Calu3 (cell line): ENCODE measurements at regions not wholly inside any gene's neighbourhood (a gene's known extent, or its start where the extent isn't known, plus 50 kb on each side); places are given as distances from the start of the nearest gene placed in this dataset.

ENCODE experiments used
- BruUV-seq: library from RNA; stranded (reverse); fragments of 400-500 nt; replicated peaks from 2 replicates; lab custom pipeline; 2021; lab: Mats Ljungman, UMichigan
- CTCF ChIA-PET: fragments of 300-600 bp; sonication (Branson Sonifier 250); formaldehyde crosslinking; loops from one replicate; lab custom pipeline; 2022; ENCODE audit warnings: antibody characterized with exemption; lab: Charles Lee
- DNase-seq: peaks from one replicate; pipeline ENCODE4 v3.0.0; 2022
- H3K27ac Mint-ChIP-seq: one replicate; pipeline ENCODE4 v1.8.0; 2022; ENCODE audit warnings: mixed read lengths; ENCODE audit not compliant: unreplicated experiment
- H3K27me3 Mint-ChIP-seq: one replicate; pipeline ENCODE4 v1.8.0; 2022; ENCODE audit warnings: mixed read lengths; ENCODE audit not compliant: unreplicated experiment
- H3K36me3 Mint-ChIP-seq: one replicate; pipeline ENCODE4 v1.8.0; 2022; ENCODE audit warnings: mild to moderate bottlenecking, moderate library complexity, mixed read lengths; ENCODE audit not compliant: insufficient read depth, unreplicated experiment
- H3K4me1 Mint-ChIP-seq: one replicate; pipeline ENCODE4 v1.8.0; 2022; ENCODE audit warnings: mild to moderate bottlenecking, low read depth, mixed read lengths; ENCODE audit not compliant: unreplicated experiment
- H3K4me3 Mint-ChIP-seq: one replicate; pipeline ENCODE4 v1.8.0; 2022; ENCODE audit warnings: mild to moderate bottlenecking, low read depth, moderate library complexity, mixed read lengths; ENCODE audit not compliant: unreplicated experiment
- H3K9me3 Mint-ChIP-seq: one replicate; pipeline ENCODE4 v1.8.0; 2022; ENCODE audit warnings: low read depth, mixed read lengths; ENCODE audit not compliant: unreplicated experiment
- intact Hi-C: fragments of 100-400 bp; cut with micrococcal nuclease; formaldehyde crosslinking; loops from one replicate; pipeline ENCODE4 v1.10.0; 2022; ENCODE audit not compliant: unreplicated experiment
- TF ChIP-seq, protein P1 (sequence below): fragments of 200-600 bp; IDR thresholded peaks from one replicate; pipeline ENCODE4 v1.8.0; 2022; ENCODE audit warnings: antibody characterized with exemption; ENCODE audit not compliant: unreplicated experiment

DNA sequence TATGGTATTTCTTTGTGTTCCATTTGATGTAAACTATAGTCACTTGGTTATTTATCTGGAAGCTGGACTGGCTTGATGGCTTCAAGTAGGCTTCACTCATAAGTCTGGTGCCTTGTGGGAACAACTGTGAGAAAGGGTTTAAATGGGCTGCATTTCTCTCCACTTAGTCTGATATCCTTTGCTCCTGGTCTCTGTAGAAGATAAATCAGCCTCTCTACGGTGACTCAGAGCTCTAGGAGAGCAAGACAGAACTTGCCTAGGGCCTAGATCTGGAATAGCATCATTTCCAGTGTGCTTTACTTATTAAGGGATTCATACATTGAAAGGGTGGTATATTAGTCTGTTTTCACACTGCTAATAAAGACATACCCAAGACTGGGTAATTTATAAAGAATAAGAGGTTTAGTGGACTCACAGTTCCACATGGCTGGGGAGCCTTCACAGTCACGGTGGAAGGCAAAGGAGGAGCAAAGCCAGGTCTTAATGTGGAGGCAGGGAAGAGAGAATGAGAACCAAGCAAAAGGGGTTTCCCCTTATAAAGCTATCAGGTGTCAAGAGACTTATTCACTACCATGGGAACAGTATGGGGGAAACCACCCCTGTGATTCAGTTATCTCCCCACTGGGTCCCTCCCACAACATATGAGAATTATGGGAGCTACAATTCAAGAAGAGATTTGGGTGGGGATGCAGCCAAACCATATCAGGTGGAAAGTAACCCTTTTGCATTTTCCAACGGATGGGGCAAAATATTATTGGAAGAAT lies 1746.4 kb upstream of the PCDH7 start:
- BruUV-seq: no TSS peak
- Mint-ChIP-seq H3K36me3 (no peaks in the 10 kb centered on the region), H3K4me3 (no peak overlapping the region), H3K27me3 (no peaks in the 10 kb centered on the region), H3K9me3 (peaks cover 6% of the 10 kb centered on the region), H3K27ac (no peak overlapping the region), H3K4me1 (no peaks in the 10 kb centered on the region)
- CTCF ChIA-PET: interaction anchor here (0.6 kb wide), 1 partner anchor 807 kb away, joined by 3 read pairs; no protein-coding TSS in a partner anchor
- DNase-seq: no peak
- TF ChIP-seq, protein P1, sequence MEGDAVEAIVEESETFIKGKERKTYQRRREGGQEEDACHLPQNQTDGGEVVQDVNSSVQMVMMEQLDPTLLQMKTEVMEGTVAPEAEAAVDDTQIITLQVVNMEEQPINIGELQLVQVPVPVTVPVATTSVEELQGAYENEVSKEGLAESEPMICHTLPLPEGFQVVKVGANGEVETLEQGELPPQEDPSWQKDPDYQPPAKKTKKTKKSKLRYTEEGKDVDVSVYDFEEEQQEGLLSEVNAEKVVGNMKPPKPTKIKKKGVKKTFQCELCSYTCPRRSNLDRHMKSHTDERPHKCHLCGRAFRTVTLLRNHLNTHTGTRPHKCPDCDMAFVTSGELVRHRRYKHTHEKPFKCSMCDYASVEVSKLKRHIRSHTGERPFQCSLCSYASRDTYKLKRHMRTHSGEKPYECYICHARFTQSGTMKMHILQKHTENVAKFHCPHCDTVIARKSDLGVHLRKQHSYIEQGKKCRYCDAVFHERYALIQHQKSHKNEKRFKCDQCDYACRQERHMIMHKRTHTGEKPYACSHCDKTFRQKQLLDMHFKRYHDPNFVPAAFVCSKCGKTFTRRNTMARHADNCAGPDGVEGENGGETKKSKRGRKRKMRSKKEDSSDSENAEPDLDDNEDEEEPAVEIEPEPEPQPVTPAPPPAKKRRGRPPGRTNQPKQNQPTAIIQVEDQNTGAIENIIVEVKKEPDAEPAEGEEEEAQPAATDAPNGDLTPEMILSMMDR: no peak
- intact Hi-C loops: no loop called here

DNA sequence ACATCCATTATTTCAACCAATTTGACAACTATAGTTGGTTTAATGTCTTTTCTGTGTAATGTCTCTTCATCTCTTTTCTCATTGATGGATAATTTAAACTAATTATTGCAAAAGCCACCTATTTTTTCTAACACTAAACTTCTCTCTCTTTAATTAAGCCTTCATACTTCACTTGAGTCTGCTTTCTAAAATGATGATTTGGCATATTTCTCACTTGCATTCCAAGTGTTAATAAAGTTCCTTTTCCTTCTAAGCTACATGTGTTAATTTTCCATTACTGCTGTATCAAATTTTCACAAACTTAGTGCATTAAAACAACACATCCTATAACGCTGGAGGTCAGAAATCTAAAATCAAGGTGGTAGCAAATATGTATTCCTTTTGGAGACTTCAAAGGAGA lies 1743.8 kb upstream of the PCDH7 start:
- Mint-ChIP-seq H3K4me1 (no peaks in the 10 kb centered on the region), H3K27me3 (no peaks in the 10 kb centered on the region), H3K27ac (no peak overlapping the region), H3K4me3 (no peak overlapping the region), H3K36me3 (no peaks in the 10 kb centered on the region), H3K9me3 (peaks cover 6% of the 10 kb centered on the region)
- DNase-seq: no peak
- TF ChIP-seq, protein P1: no peak
- BruUV-seq: no TSS peak
- intact Hi-C loops: no loop called here
- CTCF ChIA-PET: no interaction called here

DNA sequence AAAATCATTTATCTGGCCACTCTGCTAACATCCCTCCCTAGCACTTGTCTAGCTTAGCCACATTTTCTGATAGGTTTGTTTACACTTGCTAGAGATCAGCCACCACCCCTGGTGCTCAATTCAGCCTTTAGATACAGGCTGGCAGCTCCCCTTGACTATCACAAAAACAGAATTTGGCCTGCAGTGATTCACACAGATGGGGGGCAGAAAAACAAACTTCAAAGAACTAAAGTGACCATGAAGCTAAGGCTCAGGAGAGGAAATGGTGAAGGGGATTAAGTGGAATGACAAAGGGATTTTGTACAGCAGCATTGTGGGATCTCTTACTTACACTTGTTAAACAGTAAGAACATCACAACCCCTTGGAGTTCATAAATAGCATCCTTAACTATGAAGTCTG lies 1718.0 kb upstream of the PCDH7 start:
- no TSS peak for BruUV-seq
- Mint-ChIP-seq H3K4me3 (no peak overlapping the region), H3K4me1 (no peaks in the 10 kb centered on the region), H3K27me3 (no peaks in the 10 kb centered on the region), H3K27ac (no peak overlapping the region), H3K9me3 (peaks cover 12% of the 10 kb centered on the region), H3K36me3 (no peaks in the 10 kb centered on the region)
- no peak for DNase-seq
- intact Hi-C loops: no loop called here
- CTCF ChIA-PET: no interaction called here
- TF ChIP-seq, protein P1: no peak

DNA sequence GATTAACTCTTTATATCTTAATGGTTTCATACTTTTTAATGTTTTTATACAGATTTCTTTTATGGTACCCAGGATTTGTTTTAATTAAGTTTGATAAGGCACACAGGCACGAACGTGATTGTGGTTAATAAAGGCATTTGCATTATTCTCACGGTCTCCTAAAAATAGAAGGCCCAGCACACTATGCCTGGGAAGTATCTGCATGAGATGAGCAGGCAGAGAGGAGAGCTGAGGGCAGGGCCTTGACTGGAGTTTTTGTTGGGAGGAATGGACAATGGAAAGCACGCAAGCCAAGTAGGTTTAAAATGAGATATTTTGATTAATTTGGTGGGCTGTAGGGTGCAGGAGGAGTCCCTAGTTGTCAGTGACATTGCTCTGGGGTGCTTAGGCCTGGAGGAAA lies 1714.3 kb upstream of the PCDH7 start:
- Mint-ChIP-seq H3K4me1 (no peaks in the 10 kb centered on the region), H3K27ac (no peak overlapping the region), H3K4me3 (no peak overlapping the region), H3K27me3 (no peaks in the 10 kb centered on the region), H3K36me3 (no peaks in the 10 kb centered on the region), H3K9me3 (peaks cover 14% of the 10 kb centered on the region)
- intact Hi-C loops: no loop called here
- DNase-seq: no peak
- TF ChIP-seq, protein P1: no peak
- BruUV-seq: no TSS peak
- CTCF ChIA-PET: no interaction called here
